K562 (cell line): ENCODE measurements at regions not wholly inside any gene's neighbourhood (a gene's known extent, or its start where the extent isn't known, plus 50 kb on each side); places are given as distances from the start of the nearest gene placed in this dataset.

ENCODE experiments used
- ATAC-seq: fragments of 200-7000 bp; cut with Tn5 transposase; 3 replicates; pipeline ENCODE4 v1.9.1; 2020; ENCODE audit warnings: moderate library complexity
- BruUV-seq: library from RNA; stranded (reverse); fragments of 400-500 nt; replicated peaks from 2 replicates; lab custom pipeline; 2021; lab: Mats Ljungman, UMichigan
- CTCF ChIA-PET: fragments of 300-600 bp; formaldehyde crosslinking; extraction: SDS; loops from one replicate; lab custom pipeline; 2021; ENCODE audit warnings: low intra/inter-chr PET ratio; lab: Yijun Ruan, JAX
- POLR2A ChIA-PET: fragments of 300-600, 350-650 bp; sonication (Branson Sonifier 250); formaldehyde crosslinking; extraction: SDS; loops from one replicate; lab custom pipeline; 2021; ENCODE audit warnings: antibody characterized with exemption, inconsistent platforms; lab: Yijun Ruan, JAX
- DNase-seq, 4 experiments: peaks; one replicate each; pipeline versions ENCODE4 v3.0.0 to v3.0.0-alpha.2; 2011 to 2018; ENCODE audit warnings: low spot score in 3 of 4, mixed read lengths in 3 of 4; ENCODE audit errors: extremely low read depth in 1 of 4
- FAIRE-seq: peaks from 2 replicates; lab custom pipeline; 2011; peaks lifted over from hg19 to GRCh38; lab: Jason Lieb, UNC
- H2AFZ ChIP-seq: 2 replicates; pipeline ENCODE4 v1.6.0; 2011; ENCODE audit warnings: low read depth, low read length, control low read depth, inconsistent platforms
- H3K27ac ChIP-seq: fragments of 200-600 bp; 3 replicates; pipeline ENCODE4 v1.8.0; 2011; ENCODE audit warnings: low read depth, mild to moderate bottlenecking, control low read depth, inconsistent platforms, low read length, moderate library complexity, mixed read lengths; ENCODE audit errors: extremely low read depth
- H3K27me3 ChIP-seq, 2 experiments: fragments of 300-600 bp in 1 of 2; 2 replicates in 1 of 2; 3 replicates in 1 of 2; pipeline versions ENCODE4 v1.6.0 to v1.8.0; 2011; ENCODE audit warnings: inconsistent platforms in 2 of 2, low read length in 2 of 2, mild to moderate bottlenecking in 1 of 2, mixed read lengths in 1 of 2, moderate library complexity in 1 of 2; ENCODE audit not compliant: control insufficient read depth in 2 of 2, insufficient read depth in 2 of 2
- H3K36me3 ChIP-seq: fragments of 300-600 bp; 3 replicates; pipeline ENCODE4 v1.8.0; 2011; ENCODE audit warnings: mild to moderate bottlenecking, low read length, inconsistent platforms; ENCODE audit not compliant: control insufficient read depth, insufficient read depth
- H3K4me1 ChIP-seq, 2 experiments: fragments of 200-600 bp in 1 of 2; replicated peaks in 1 of 2; 2 replicates in 1 of 2; 3 replicates in 1 of 2; pipeline versions ENCODE4 v1.5.1 to v1.8.0; 2011; ENCODE audit warnings: inconsistent platforms in 2 of 2, low read length in 2 of 2, mild to moderate bottlenecking in 1 of 2, mixed read lengths in 1 of 2, moderate library complexity in 1 of 2; ENCODE audit not compliant: control insufficient read depth in 2 of 2, insufficient read depth in 2 of 2
- H3K4me2 ChIP-seq: 2 replicates; pipeline ENCODE4 v1.6.1; 2011; ENCODE audit warnings: low read length, control low read depth, inconsistent platforms, mixed read lengths; ENCODE audit not compliant: insufficient read depth
- H3K4me3 ChIP-seq: fragments of 200-600 bp; sonication (generic), shearing (Covaris generic); 2 replicates; pipeline ENCODE4 v1.5.1; 2016; ENCODE audit warnings: control low read depth, inconsistent platforms
- H3K79me2 ChIP-seq: fragments of 200-600 bp; 3 replicates; pipeline ENCODE4 v1.8.0; 2011; ENCODE audit warnings: low read length, inconsistent platforms; ENCODE audit not compliant: control insufficient read depth, insufficient read depth
- H3K9ac ChIP-seq, 2 experiments: 2 replicates each; pipeline versions ENCODE4 v1.6.0 to v1.6.1; 2011; ENCODE audit warnings: low read depth in 2 of 2, low read length in 2 of 2, control low read depth in 1 of 2, inconsistent platforms in 1 of 2, mild to moderate bottlenecking in 1 of 2, mixed read lengths in 1 of 2; ENCODE audit not compliant: insufficient read depth in 1 of 2
- H3K9me1 ChIP-seq: one replicate; pipeline ENCODE4 v1.6.0; 2011; ENCODE audit warnings: inconsistent platforms, mild to moderate bottlenecking, low read length, moderate library complexity; ENCODE audit not compliant: control insufficient read depth, insufficient read depth
- H3K9me3 ChIP-seq: replicated peaks from 2 replicates; pipeline ENCODE4 v1.5.1; 2011; ENCODE audit warnings: low read depth, low read length, inconsistent platforms; ENCODE audit not compliant: control insufficient read depth, insufficient read depth
- H4K20me1 ChIP-seq: replicated peaks from 2 replicates; pipeline ENCODE4 v1.6.1; 2011; ENCODE audit warnings: low read length, inconsistent platforms, mixed read lengths; ENCODE audit not compliant: control insufficient read depth, insufficient read depth
- L3MBTL2 ChIP-seq: fragments of 450-650 bp; IDR thresholded peaks from 2 replicates; pipeline ENCODE4 v1.6.1; 2016; ENCODE audit warnings: mild to moderate bottlenecking, moderate library complexity
- PREB ChIP-seq: sonication (generic); formaldehyde crosslinking; IDR thresholded peaks from 2 replicates; pipeline ENCODE4 v1.8.1; 2023; ENCODE audit warnings: mild to moderate bottlenecking, missing genetic modification reagents
- SRSF1 ChIP-seq: fragments of 200-400 bp; formaldehyde crosslinking; IDR thresholded peaks from 2 replicates; pipeline ENCODE4 v1.6.1; 2017; ENCODE audit warnings: mild to moderate bottlenecking, low read depth, low read length, moderate library complexity
- ZBTB26 ChIP-seq: fragments of 450-650 bp; formaldehyde crosslinking; IDR thresholded peaks from 2 replicates; pipeline ENCODE4 v1.4.0; 2022; ENCODE audit warnings: missing genetic modification characterization
- ZFP30 ChIP-seq: fragments of 250-450 bp; sonication (Bioruptor Pico); IDR thresholded peaks from 2 replicates; pipeline ENCODE4 v1.8.0; 2022; ENCODE audit warnings: moderate library complexity, mild to moderate bottlenecking, inconsistent platforms, borderline replicate concordance
- ZNF668 ChIP-seq: fragments of 250-450 bp; sonication (Bioruptor Pico); IDR thresholded peaks from 2 replicates; pipeline ENCODE4 v1.8.0; 2022; ENCODE audit warnings: mild to moderate bottlenecking, inconsistent platforms
- WGBS: fragments of 100-300 bp; shearing (Covaris generic); methylation state at CpG from one replicate; pipeline ENCODE4 v1.1.6; 2016; ENCODE audit warnings: low coverage, mixed read lengths; ENCODE audit not compliant: insufficient coverage; ENCODE audit errors: missing lambda C conversion rate; 5-methylcytosine and 5-hydroxymethylcytosine counted together
- in situ Hi-C: fragments of 300-500 bp; cut with MboI; formaldehyde crosslinking; loops from 4 replicates; pipeline ENCODE4 v1.15.0; 2018; ENCODE audit warnings: inconsistent platforms, mixed read lengths
- intact Hi-C: fragments of 100-400 bp; cut with micrococcal nuclease; formaldehyde crosslinking; loops from 2 replicates; pipeline ENCODE4 v1.14.2; 2022

GRCh38 chr6:144895313-144896278, 610.5 kb downstream of the UTRN start:
- Histone ChIP-seq H3K27ac (no peak overlapping the region), H2AFZ (no peak overlapping the region), H3K9ac (no peak overlapping the region), H3K79me2 (no peaks in the 10 kb centered on the region)
- CTCF ChIA-PET = no interaction called here
- BruUV-seq = no TSS peak
- 0% methylated on average over 8 of the region's 8 CpGs for WGBS
- TF ChIP-seq ZFP30 (CRISPR knock-in tag) = no peak
- peak; percentile 52 for TF ChIP-seq L3MBTL2
- TF ChIP-seq, all 486 proteins: peak for 1
- H3K4me1 ChIP-seq = no peaks in the 10 kb centered on the region
- no peaks in the 10 kb centered on the region for H4K20me1 ChIP-seq
- POLR2A ChIA-PET = interaction anchor here (0.6 kb wide), 1 partner anchor 388 kb away, joined by 3 read pairs; no protein-coding TSS in a partner anchor
- no peak for DNase-seq
- H3K9me3 ChIP-seq = no peaks in the 10 kb centered on the region
- ATAC-seq = no peak
- in situ Hi-C loops = no loop called here
- H3K9me1 ChIP-seq = no peaks in the 10 kb centered on the region
- no peak overlapping the region for H3K4me3 ChIP-seq
- no peak for FAIRE-seq
- intact Hi-C loops = no loop called here
- no peak overlapping the region for H3K4me2 ChIP-seq
- H3K27me3 ChIP-seq = no peaks in the 10 kb centered on the region; a peak in 1 of 5 replicates
- no peaks in the 10 kb centered on the region for H3K36me3 ChIP-seq

GRCh38 chr6:144896289-144896688, 611.2 kb downstream of the UTRN start:
- H2AFZ ChIP-seq = no peak overlapping the region
- H3K4me3 ChIP-seq = no peak overlapping the region
- in situ Hi-C loops = no loop called here
- H3K9me3 ChIP-seq = no peaks in the 10 kb centered on the region
- ATAC-seq = no peak
- no TSS peak for BruUV-seq
- no peaks in the 10 kb centered on the region; a peak in 1 of 5 replicates for H3K27me3 ChIP-seq
- H4K20me1 ChIP-seq = no peaks in the 10 kb centered on the region
- ChIA-PET CTCF (no interaction called here), POLR2A (no interaction called here)
- H3K36me3 ChIP-seq = no peaks in the 10 kb centered on the region
- no peak for FAIRE-seq
- H3K4me2 ChIP-seq = no peak overlapping the region
- WGBS = 3% methylated on average over 3 of the region's 3 CpGs
- H3K79me2 ChIP-seq = no peaks in the 10 kb centered on the region
- no peak overlapping the region for H3K9ac ChIP-seq
- no peak overlapping the region for H3K27ac ChIP-seq
- H3K4me1 ChIP-seq = no peaks in the 10 kb centered on the region
- no peaks in the 10 kb centered on the region for H3K9me1 ChIP-seq
- no peak for DNase-seq
- intact Hi-C loops = no loop called here
- TF ChIP-seq ZNF668 (CRISPR knock-in tag) (no peak), PREB (no peak), ZBTB26 (CRISPR knock-in tag) (no peak), SRSF1 (no peak)
